Dendritic cell treated with granulocyte-macrophage colony-stimulating factor and Interleukin-4, amounts not matched to agents 40 ng/mL and 50 ng/mL, for 4 days (primary cell): ENCODE measurements at regions not wholly inside any gene's neighbourhood (a gene's known extent, or its start where the extent isn't known, plus 50 kb on each side); places are given as distances from the start of the nearest gene placed in this dataset.
"Not testable (repeated sequence)": the region's sequence is repeated elsewhere in the genome, so short reads cannot be mapped to it uniquely, and the experiment has no call there.

Experiments used
- H3K27ac Mint-ChIP-seq: one replicate; pipeline ENCODE4 v1.8.0; 2022; ENCODE audit warnings: mild to moderate bottlenecking, mixed read lengths
- H3K27me3 Mint-ChIP-seq: one replicate; pipeline ENCODE4 v1.8.0; 2022; ENCODE audit warnings: mild to moderate bottlenecking, mixed read lengths
- H3K36me3 Mint-ChIP-seq: one replicate; pipeline ENCODE4 v1.8.0; 2022; ENCODE audit warnings: low read depth, mixed read lengths
- H3K4me1 Mint-ChIP-seq: one replicate; pipeline ENCODE4 v1.8.0; 2022; ENCODE audit warnings: low read depth, mixed read lengths
- H3K4me3 Mint-ChIP-seq: one replicate; pipeline ENCODE4 v1.8.0; 2022; ENCODE audit warnings: mild to moderate bottlenecking, moderate library complexity, mixed read lengths
- H3K9me3 Mint-ChIP-seq: one replicate; pipeline ENCODE4 v1.8.0; 2022; ENCODE audit warnings: mixed read lengths
- intact Hi-C: fragments of 100-400 bp; cut with micrococcal nuclease; formaldehyde crosslinking; loops from one replicate; pipeline ENCODE4 v1.15.0; 2022

DNA sequence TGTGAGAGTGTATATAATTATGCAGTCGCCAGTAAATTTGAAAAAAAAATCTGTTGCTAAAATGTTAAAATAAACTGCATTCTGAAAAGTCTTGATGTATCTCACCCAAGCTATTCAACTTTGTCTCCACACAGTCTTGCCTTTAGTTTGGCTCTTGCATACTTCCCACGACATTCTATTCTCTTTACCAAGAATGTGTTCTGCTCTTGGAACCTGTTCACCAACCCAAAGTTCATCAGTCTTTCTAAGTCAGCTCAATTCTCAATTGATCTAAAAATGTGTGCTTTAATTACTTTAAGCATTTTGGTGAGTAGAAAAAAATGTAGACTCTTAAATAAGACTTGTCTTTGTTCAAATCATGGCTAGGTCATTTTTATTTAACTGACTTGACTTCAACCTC lies 657.7 kb upstream of the TBL1XR1 start:
- H3K9me3 Mint-ChIP-seq: peaks cover 25% of the 10 kb centered on the region
- intact Hi-C loops: no loop called here
- H3K4me1 Mint-ChIP-seq: no peaks in the 10 kb centered on the region
- no peaks in the 10 kb centered on the region for H3K36me3 Mint-ChIP-seq
- H3K27me3 Mint-ChIP-seq: peaks cover 2% of the 10 kb centered on the region
- H3K27ac Mint-ChIP-seq: no peak overlapping the region
- no peak overlapping the region for H3K4me3 Mint-ChIP-seq

DNA sequence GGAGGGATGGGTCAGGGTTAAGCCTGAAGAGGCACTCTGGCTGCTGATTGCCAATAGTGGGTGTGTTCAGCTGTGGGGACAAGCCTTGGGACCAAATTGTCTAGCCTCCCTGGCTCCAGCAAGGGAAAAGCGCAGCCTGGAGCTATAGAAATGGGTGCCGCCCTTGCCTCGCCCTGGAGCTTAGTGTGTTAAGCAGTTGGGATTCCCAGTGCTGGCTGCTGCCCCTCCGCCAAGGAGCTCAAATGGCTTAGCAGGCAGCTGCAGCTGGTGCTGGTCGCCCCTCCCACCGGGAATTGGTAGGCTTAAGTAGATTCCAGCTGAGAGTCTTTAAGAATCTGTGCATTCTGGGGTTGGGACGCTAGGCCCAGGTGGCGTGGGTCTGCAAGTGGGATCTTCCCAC lies 662.9 kb upstream of the TBL1XR1 start:
- Mint-ChIP-seq H3K36me3 (no peaks in the 10 kb centered on the region), H3K4me1 (no peaks in the 10 kb centered on the region), H3K27ac (no peak overlapping the region), H3K4me3 (no peak overlapping the region), H3K9me3 (peaks cover 58% of the 10 kb centered on the region), H3K27me3 (peaks cover 2% of the 10 kb centered on the region)
- intact Hi-C loops: no loop called here

DNA sequence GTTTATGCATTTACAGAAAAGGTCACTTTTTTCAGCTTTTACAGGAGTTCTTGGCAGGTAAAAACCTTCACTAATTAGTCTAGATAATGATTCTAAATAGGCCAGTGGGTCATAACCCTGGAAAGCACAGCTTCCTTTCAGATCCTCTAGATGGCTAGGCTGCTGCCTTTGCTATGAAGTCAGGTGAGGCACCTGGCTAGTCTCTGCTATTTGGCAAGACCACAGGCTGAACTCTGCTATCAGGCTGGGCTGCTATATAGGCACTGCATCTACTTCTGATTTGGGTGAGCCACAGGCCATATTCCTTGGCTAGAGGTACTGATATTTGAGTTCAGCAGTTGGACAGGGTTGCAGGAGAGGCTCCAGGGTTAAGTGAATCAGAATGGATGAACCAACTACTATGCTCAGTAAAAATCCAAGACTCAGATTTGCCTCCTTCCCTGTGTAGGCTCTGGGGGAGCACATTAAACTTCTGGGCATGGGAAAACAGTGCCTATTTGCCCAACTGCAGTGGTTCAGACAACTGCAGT lies 665.7 kb upstream of the TBL1XR1 start:
- Mint-ChIP-seq H3K4me1 (no peaks in the 10 kb centered on the region), H3K27ac (no peak overlapping the region), H3K36me3 (no peaks in the 10 kb centered on the region), H3K27me3 (peaks cover 2% of the 10 kb centered on the region), H3K9me3 (peaks cover 64% of the 10 kb centered on the region), H3K4me3 (no peak overlapping the region)
- intact Hi-C loops: no loop called here

DNA sequence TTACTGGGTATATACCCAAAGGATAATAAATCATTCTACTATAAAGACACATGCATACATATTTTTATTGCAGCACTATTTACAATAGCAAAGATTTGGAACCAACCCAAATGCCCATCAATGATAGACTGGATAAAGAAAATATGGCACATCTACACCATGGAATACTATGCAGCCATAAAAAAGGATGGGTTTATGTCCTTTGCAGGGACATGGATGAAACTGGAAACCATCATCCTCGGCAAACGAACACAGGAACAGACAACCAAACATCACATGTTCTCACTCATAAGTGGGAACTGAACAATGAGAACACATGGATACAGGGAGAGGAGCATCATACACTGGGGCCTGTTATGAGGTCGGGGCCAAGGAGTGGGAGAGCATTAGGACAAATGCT lies 665.0 kb upstream of the KCNMB2 start:
- intact Hi-C loops, H3K27ac Mint-ChIP-seq, H3K27me3 Mint-ChIP-seq, H3K36me3 Mint-ChIP-seq, H3K4me1 Mint-ChIP-seq, H3K4me3 Mint-ChIP-seq: not testable (repeated sequence)
- peaks cover 47% of the 10 kb centered on the region for H3K9me3 Mint-ChIP-seq

DNA sequence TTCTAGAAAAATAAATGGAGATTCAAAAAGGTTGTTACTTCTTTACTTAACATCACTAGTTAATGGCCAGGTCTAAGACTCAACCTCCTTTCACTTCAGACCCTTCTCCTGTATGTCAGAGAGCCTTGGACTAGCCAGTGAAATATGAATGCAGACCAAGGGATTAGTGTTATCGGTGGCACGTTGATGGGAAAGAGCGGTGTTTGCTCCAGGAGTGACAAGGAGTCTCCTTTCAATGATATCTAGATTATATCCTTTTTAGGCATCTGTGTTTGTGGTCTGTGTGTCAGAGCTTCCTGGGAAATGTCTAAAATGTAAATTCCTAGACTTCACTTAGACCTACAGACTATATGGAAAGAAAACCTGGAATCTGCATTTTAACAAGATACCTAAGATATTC lies 658.0 kb upstream of the KCNMB2 start:
- H3K36me3 Mint-ChIP-seq: no peaks in the 10 kb centered on the region
- no peak overlapping the region for H3K27ac Mint-ChIP-seq
- intact Hi-C loops: no loop called here
- no peak overlapping the region for H3K4me3 Mint-ChIP-seq
- H3K4me1 Mint-ChIP-seq: peaks cover 6% of the 10 kb centered on the region
- no peaks in the 10 kb centered on the region for H3K9me3 Mint-ChIP-seq
- H3K27me3 Mint-ChIP-seq: peaks cover 1% of the 10 kb centered on the region

DNA sequence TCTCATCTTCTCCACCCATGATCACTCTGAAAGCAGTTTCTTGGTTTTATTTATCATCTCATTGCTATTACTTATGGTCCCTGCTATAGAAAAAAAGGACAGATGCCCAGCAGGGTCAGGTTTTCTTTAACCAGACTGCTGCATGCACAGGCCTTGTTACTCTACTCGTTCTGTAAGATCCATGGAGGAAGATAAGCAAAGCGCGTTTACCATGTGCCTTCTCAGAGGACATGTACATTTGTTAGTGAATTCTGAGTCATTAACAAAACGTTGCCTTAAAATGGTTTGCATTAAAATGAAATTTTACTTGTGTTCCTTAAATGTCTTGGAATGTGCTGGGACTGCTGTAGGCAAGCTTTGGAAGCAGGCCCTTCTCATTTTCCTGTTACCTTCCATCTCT lies 657.3 kb upstream of the KCNMB2 start:
- no peaks in the 10 kb centered on the region for H3K36me3 Mint-ChIP-seq
- intact Hi-C loops: no loop called here
- H3K27me3 Mint-ChIP-seq: peaks cover 1% of the 10 kb centered on the region

DNA sequence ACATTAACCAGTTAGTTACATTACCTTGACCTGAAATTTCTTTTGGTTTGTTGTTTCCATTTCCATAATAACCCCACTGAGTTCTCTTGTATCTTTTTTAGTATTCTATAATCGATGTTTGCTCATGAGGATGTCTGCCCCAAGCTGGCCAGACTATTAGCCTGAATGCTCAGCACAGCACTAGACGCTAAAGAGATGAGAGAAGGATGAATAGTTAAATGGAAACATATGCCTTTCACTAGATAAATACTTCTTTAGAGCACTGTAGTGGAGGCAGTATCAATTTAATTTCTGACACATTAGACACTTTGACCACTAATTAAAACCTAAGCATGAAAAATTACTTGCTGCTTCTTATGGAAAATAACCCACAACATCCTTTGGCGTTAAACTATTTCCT lies 654.9 kb upstream of the KCNMB2 start:
- intact Hi-C loops: no loop called here
- Mint-ChIP-seq H3K36me3 (no peaks in the 10 kb centered on the region), H3K4me1 (peaks cover 17% of the 10 kb centered on the region), H3K27me3 (peaks cover 1% of the 10 kb centered on the region), H3K4me3 (no peak overlapping the region), H3K27ac (no peak overlapping the region), H3K9me3 (no peaks in the 10 kb centered on the region)

More for the DNA sequence above, 657.3 kb upstream of the KCNMB2 start:
- no peak overlapping the region for H3K27ac Mint-ChIP-seq
- H3K9me3 Mint-ChIP-seq: no peaks in the 10 kb centered on the region
- H3K4me1 Mint-ChIP-seq: peaks cover 13% of the 10 kb centered on the region
- H3K4me3 Mint-ChIP-seq: no peak overlapping the region

DNA sequence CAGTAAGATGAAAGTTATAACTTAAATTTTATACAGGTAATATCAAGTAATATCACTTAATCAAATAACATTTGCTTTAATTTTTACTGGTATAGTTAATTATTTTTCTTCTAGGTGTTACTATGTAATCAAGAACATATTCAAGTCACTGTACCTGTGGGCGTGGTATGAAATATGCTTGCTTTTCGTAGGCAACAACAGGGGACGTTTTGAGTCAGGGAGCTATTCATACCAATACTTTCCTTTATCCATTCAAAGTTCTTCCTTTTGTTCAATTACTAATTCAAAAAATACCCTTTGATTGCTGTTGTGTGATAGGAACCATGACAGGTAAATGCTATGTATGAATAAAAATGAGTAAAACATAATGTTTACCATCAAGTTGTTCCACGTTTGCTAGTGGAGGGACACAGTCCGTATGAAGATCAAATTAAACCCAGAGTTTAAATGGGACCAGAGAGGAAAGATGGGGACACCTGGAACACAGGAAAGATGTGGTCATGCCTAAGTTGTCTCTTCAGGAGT lies 654.0 kb upstream of the KCNMB2 start:
- no peak overlapping the region for H3K27ac Mint-ChIP-seq
- peaks cover 1% of the 10 kb centered on the region for H3K27me3 Mint-ChIP-seq
- intact Hi-C loops: no loop called here
- H3K4me3 Mint-ChIP-seq: no peak overlapping the region
- H3K4me1 Mint-ChIP-seq: peaks cover 17% of the 10 kb centered on the region
- no peaks in the 10 kb centered on the region for H3K9me3 Mint-ChIP-seq
- no peaks in the 10 kb centered on the region for H3K36me3 Mint-ChIP-seq

DNA sequence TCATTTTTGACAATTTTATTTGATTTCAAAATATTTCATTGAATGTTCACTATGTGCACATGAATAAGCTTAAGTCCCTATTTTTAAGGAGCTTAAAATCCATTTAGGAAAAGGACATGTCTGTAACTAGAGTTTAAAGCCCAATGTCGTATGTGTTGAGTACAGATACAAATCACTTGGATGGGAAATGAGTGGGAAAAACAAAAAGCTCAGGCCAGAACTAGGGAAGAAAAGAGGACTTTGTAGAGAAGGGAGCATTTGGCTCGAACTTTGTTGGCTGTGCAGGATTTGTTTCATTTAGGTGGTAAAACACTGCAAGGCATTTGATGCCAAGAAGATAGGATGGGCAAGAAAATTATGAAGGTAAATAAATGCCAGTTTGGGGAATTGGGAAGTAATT lies 653.1 kb upstream of the KCNMB2 start:
- intact Hi-C loops: no loop called here
- H3K27ac Mint-ChIP-seq: no peak overlapping the region
- no peaks in the 10 kb centered on the region for H3K9me3 Mint-ChIP-seq
- peaks cover 24% of the 10 kb centered on the region for H3K4me1 Mint-ChIP-seq
- H3K36me3 Mint-ChIP-seq: no peaks in the 10 kb centered on the region
- H3K27me3 Mint-ChIP-seq: peaks cover 1% of the 10 kb centered on the region
- no peak overlapping the region for H3K4me3 Mint-ChIP-seq

DNA sequence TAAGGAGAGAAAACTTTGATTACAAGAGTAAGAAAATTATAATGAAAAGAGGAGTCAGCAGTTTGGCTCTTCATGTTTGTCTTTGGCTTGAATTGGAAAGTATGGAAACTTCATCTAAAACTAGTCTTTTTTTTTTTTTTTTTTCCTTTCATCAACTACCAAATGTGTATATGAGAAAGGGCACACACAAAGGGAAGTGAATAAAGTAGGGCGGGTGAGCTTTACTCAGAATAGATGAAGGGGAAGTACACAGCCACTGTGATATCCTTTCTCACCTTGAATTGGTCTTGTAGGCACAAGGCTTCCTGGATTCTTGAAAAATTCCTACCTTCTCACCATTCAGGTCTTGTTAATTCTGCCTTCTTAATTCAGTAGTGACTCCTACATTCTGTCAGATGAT lies 652.3 kb upstream of the KCNMB2 start:
- H3K27me3 Mint-ChIP-seq: no peaks in the 10 kb centered on the region
- no peak overlapping the region for H3K27ac Mint-ChIP-seq
- no peaks in the 10 kb centered on the region for H3K36me3 Mint-ChIP-seq

DNA sequence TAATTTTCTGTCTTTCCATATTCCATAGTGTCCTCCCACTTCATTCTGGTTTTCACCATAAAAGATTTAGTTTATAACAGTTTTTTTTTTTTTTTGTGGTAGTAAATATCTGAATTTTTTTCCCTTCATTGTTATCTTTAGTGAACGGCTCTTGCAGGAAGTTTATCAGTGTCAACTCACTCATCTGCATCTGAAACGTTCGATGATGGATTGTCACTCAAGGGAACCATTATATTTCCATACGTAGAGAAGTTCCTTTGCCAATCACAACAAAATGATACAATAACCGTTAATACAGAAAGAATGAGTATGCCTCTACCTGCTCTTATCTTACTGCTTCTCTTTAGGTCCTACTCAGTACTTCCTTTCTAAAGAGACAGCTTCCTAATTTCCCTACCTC lies 651.2 kb upstream of the KCNMB2 start:
- H3K27me3 Mint-ChIP-seq: no peaks in the 10 kb centered on the region
- intact Hi-C loops: no loop called here
- H3K9me3 Mint-ChIP-seq: no peaks in the 10 kb centered on the region
- no peak overlapping the region for H3K4me3 Mint-ChIP-seq
- peaks cover 24% of the 10 kb centered on the region for H3K4me1 Mint-ChIP-seq
- H3K27ac Mint-ChIP-seq: no peak overlapping the region
- H3K36me3 Mint-ChIP-seq: no peaks in the 10 kb centered on the region

More for the DNA sequence above, 652.3 kb upstream of the KCNMB2 start:
- Mint-ChIP-seq H3K4me1 (peaks cover 24% of the 10 kb centered on the region), H3K9me3 (no peaks in the 10 kb centered on the region), H3K4me3 (no peak overlapping the region)
- intact Hi-C loops: no loop called here

DNA sequence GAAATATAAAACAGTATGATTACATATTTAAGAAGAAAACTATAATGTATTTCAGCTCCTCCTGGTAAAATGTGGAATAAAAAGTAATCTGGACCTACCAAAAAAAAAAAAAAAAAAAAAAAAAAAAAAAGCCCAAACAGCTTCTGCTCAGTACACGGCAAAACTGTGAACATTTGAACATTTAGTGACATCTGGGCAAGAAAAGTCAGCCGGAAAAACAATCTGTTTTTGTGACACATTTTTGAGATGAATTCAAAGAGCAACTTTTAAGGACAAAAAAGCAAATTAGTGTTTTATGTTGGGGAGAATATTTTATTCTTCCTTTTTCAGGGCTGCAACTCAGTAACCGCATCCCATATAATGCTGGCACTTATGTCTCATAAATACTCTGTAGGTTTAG lies 649.7 kb upstream of the KCNMB2 start:
- Mint-ChIP-seq H3K4me1 (peaks cover 24% of the 10 kb centered on the region), H3K27me3 (no peaks in the 10 kb centered on the region), H3K4me3 (no peak overlapping the region), H3K9me3 (no peaks in the 10 kb centered on the region), H3K36me3 (no peaks in the 10 kb centered on the region), H3K27ac (no peak overlapping the region)
- intact Hi-C loops: no loop called here

DNA sequence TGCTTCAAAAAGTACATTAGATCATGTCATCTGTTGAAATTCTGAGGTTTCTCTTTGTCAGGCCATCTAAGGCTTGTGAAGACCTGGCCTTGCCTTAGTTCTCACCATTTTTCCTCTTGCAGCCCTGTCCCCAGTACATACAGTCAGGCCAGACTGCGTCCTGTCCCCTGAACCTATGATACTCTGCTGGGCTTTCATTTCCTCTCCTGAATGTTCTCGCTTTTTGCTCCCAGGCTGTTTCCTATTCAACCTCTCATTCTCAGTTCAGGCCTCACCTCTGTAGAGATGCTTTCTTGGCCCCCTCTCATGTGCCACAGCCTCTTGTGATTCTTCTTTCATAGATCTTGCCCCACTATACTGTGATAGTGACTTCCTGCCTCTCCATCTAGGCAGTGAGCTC lies 648.8 kb upstream of the KCNMB2 start:
- H3K36me3 Mint-ChIP-seq: no peaks in the 10 kb centered on the region
- no peaks in the 10 kb centered on the region for H3K27me3 Mint-ChIP-seq
- H3K4me1 Mint-ChIP-seq: peaks cover 24% of the 10 kb centered on the region
- no peak overlapping the region for H3K27ac Mint-ChIP-seq
- H3K9me3 Mint-ChIP-seq: no peaks in the 10 kb centered on the region
- intact Hi-C loops: no loop called here
- H3K4me3 Mint-ChIP-seq: no peak overlapping the region

DNA sequence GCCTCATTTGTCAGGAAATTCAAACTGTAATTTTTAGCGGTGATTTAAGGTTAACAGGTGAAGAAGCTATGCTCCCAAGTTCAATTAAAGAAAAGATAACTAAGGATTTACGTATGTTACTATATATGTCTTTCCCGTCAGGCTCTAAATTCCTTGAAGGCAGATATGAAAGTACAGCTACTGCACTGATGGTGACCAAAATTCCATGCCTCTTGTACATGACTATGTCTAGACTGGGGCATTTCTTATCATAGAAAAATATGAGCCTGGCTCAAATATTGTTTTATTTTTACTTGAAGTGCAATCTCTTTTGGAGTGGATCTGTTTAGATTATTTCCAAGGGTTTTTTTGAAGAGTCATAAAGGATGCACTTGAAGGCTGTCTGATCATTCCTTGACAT lies 647.1 kb upstream of the KCNMB2 start:
- H3K36me3 Mint-ChIP-seq: no peaks in the 10 kb centered on the region
- H3K27me3 Mint-ChIP-seq: no peaks in the 10 kb centered on the region
- no peak overlapping the region for H3K4me3 Mint-ChIP-seq
- peaks cover 14% of the 10 kb centered on the region for H3K4me1 Mint-ChIP-seq
- H3K9me3 Mint-ChIP-seq: no peaks in the 10 kb centered on the region
- intact Hi-C loops: no loop called here
- H3K27ac Mint-ChIP-seq: no peak overlapping the region

DNA sequence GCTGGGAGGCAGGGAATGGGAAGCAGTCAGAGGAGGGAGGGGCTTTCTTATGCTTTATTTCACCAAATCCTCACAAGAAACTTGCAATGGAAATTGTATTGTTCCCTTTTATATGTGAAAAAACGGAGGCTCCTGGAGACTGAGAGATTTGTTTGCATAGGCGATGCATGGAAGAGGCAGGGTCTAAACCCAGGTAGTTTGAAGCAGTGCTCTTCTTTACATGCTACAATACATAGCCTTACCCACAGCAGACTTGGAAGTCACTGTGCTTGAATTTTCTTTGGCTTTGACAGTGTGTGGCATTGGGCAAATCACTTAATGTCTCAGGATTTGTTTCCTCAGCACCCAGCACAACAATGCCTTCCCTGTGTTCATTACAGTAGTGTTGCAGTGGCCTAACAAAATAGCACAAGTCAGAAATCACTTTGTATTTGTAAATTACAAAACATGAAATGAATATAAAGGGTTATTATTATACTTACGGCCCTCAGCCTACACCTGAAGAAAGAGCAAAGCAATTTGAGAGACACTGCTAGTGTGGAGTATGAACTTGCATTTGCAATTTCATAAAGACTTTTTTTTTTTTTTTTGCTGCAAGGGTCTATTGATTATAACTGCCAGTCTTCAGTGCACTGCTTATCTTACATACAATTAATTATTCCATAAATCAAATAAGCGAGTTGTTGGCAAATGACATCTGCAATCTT lies 646.4 kb upstream of the KCNMB2 start:
- H3K36me3 Mint-ChIP-seq: no peaks in the 10 kb centered on the region
- no peaks in the 10 kb centered on the region for H3K9me3 Mint-ChIP-seq
- intact Hi-C loops: no loop called here

More for the DNA sequence above, 646.4 kb upstream of the KCNMB2 start:
- Mint-ChIP-seq H3K4me1 (peaks cover 13% of the 10 kb centered on the region), H3K27me3 (no peaks in the 10 kb centered on the region), H3K27ac (no peak overlapping the region), H3K4me3 (no peak overlapping the region)
